ENCODE measurements at regions not wholly inside any gene's neighbourhood (a gene's known extent, or its start where the extent isn't known, plus 50 kb on each side); places are given as distances from the start of the nearest gene placed in this dataset.

GRCh38 chr14:98304574-98304973 is 967.4 kb downstream of the BCL11B start:
- TF ChIP-seq POLR2A (IDR thresholded peaks at IDR 0.05; ENCODE audit: low read length): no peak
- no peak for TF ChIP-seq GATA1 (IDR thresholded peaks at IDR 0.05; ENCODE audit: low read depth, low read length)

All from erythroblast (primary cell).